ENCODE measurements at regions not wholly inside any gene's neighbourhood (a gene's known extent, or its start where the extent isn't known, plus 50 kb on each side); places are given as distances from the start of the nearest gene placed in this dataset.

DNA sequence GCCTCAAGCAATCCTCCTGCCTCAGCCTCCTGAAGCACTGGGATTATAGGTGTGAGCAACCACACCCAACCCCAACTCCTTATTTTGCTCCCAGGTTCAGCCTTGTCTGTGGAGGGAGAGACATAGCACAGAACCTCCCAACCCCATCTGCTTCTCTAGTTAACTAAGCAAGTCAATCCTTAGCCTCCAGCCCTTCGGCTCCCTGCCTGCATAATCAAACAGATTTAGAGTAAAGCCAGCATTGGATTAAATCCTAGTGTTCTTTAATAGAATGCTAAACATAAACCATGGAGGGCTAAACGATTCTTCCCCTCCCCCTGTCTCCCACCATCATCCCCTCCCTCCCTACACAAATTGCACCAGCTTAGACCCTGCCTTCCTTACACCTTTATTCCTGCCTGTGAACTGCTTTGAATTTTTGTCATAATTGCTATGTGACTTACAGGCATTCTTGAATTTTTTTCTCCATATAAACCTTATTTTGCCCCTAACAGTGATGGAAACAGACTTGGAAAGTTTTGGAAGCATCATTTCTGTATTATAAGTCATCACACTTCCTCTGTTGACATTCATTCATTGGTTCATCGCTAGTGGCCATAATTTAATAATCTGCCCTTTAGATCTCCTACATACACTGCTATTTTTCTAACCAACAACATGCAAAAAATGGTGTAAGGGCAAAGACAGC is 72.6 kb upstream of the TOMM7 start:
- TF ChIP-seq EP300 (IDR thresholded peaks at IDR 0.05) (no peak), POLR2A (IDR thresholded peaks at IDR 0.05) (no peak)
- TF ChIP-seq, protein P1, sequence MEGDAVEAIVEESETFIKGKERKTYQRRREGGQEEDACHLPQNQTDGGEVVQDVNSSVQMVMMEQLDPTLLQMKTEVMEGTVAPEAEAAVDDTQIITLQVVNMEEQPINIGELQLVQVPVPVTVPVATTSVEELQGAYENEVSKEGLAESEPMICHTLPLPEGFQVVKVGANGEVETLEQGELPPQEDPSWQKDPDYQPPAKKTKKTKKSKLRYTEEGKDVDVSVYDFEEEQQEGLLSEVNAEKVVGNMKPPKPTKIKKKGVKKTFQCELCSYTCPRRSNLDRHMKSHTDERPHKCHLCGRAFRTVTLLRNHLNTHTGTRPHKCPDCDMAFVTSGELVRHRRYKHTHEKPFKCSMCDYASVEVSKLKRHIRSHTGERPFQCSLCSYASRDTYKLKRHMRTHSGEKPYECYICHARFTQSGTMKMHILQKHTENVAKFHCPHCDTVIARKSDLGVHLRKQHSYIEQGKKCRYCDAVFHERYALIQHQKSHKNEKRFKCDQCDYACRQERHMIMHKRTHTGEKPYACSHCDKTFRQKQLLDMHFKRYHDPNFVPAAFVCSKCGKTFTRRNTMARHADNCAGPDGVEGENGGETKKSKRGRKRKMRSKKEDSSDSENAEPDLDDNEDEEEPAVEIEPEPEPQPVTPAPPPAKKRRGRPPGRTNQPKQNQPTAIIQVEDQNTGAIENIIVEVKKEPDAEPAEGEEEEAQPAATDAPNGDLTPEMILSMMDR (IDR thresholded peaks at IDR 0.05), result no peak

Data from stomach (tissue), 4 donors.